Subcutaneous abdominal adipose tissue (tissue), 5 donors: ENCODE measurements at regions not wholly inside any gene's neighbourhood (a gene's known extent, or its start where the extent isn't known, plus 50 kb on each side); places are given as distances from the start of the nearest gene placed in this dataset.
A peak's percentile ranks its signal among the peaks of the same experiment; 100 is the strongest.

Experiments used
- H3K27ac ChIP-seq: one replicate; pipeline ENCODE4 v1.7.0; 2013; ENCODE audit warnings: low read depth, mild to moderate bottlenecking, inconsistent platforms, low read length, moderate library complexity
- H3K27me3 ChIP-seq, 5 donors: one replicate each; pipeline ENCODE4 v1.7.0; 2013; ENCODE audit warnings: low read length in 5 of 5, inconsistent platforms in 1 of 5; ENCODE audit not compliant: control insufficient read depth in 5 of 5, insufficient read depth in 4 of 5
- H3K36me3 ChIP-seq, 5 donors: one replicate each; pipeline ENCODE4 v1.7.0; 2013; ENCODE audit warnings: low read length in 5 of 5; ENCODE audit not compliant: control insufficient read depth in 5 of 5, insufficient read depth in 5 of 5
- H3K4me1 ChIP-seq, 5 donors: one replicate each; pipeline ENCODE4 v1.7.0; 2013; ENCODE audit warnings: low read length in 5 of 5, mild to moderate bottlenecking in 3 of 5, moderate library complexity in 1 of 5; ENCODE audit not compliant: control insufficient read depth in 5 of 5, insufficient read depth in 5 of 5
- H3K4me3 ChIP-seq, 5 donors: one replicate each; pipeline ENCODE4 v1.7.0; 2013; ENCODE audit warnings: low read length in 5 of 5, low read depth in 1 of 5
- H3K9ac ChIP-seq, 5 donors: one replicate each; pipeline ENCODE4 v1.7.0; 2013; ENCODE audit warnings: low read length in 5 of 5, mild to moderate bottlenecking in 4 of 5, moderate library complexity in 3 of 5
- H3K9me3 ChIP-seq, 5 donors: one replicate each; pipeline ENCODE4 v1.7.0; 2013; ENCODE audit warnings: low read length in 5 of 5; ENCODE audit not compliant: control insufficient read depth in 5 of 5
- donor health status: healthy.
- donor health status: healthy.
- donor health status: healthy.
- donor health status: healthy.
- donor health status: healthy.

- Histone ChIP-seq H3K27me3 (no peaks in the 10 kb centered on the region), H3K9me3 (no peaks in the 10 kb centered on the region), H3K27ac (no peak overlapping the region)
These were observed 498.0 kb downstream of the NR2F1-AS1 start for GRCh38 chr5:93082981-93083380.

GRCh38 chr5:93079046-93079445 lies 502.0 kb downstream of the NR2F1-AS1 start:
- H3K27me3 ChIP-seq = no peaks in the 10 kb centered on the region
- peaks cover 0 to 12% (median 10%) of the 10 kb centered on the region in 5 donors for H3K4me1 ChIP-seq
- H3K9ac ChIP-seq = no peak overlapping the region
- no peak overlapping the region for H3K4me3 ChIP-seq
- H3K27ac ChIP-seq = peak overlapping the region; percentile 67
- no peaks in the 10 kb centered on the region for H3K9me3 ChIP-seq
- no peaks in the 10 kb centered on the region for H3K36me3 ChIP-seq

More at GRCh38 chr5:93082981-93083380, 498.0 kb downstream of the NR2F1-AS1 start:
- Histone ChIP-seq H3K4me1 (peaks cover 0 to 12% (median 9%) of the 10 kb centered on the region in 5 donors), H3K4me3 (no peak overlapping the region), H3K9ac (no peak overlapping the region), H3K36me3 (no peaks in the 10 kb centered on the region)

GRCh38 chr5:93078082-93079038 lies 502.7 kb downstream of the NR2F1-AS1 start:
- H3K27ac ChIP-seq = peak overlapping the region; percentile 67
- peak overlapping the region in 1 of 5 donors; percentile 16 for H3K4me3 ChIP-seq
- H3K36me3 ChIP-seq = no peaks in the 10 kb centered on the region
- no peaks in the 10 kb centered on the region for H3K27me3 ChIP-seq
- no peaks in the 10 kb centered on the region for H3K9me3 ChIP-seq
- no peak overlapping the region for H3K9ac ChIP-seq
- peaks cover 0 to 12% (median 10%) of the 10 kb centered on the region in 5 donors for H3K4me1 ChIP-seq

- peaks cover 0 to 12% (median 10%) of the 10 kb centered on the region in 5 donors for H3K4me1 ChIP-seq
- no peaks in the 10 kb centered on the region for H3K9me3 ChIP-seq
- no peak overlapping the region for H3K9ac ChIP-seq
- H3K4me3 ChIP-seq = no peak overlapping the region
- no peaks in the 10 kb centered on the region for H3K36me3 ChIP-seq
- H3K27me3 ChIP-seq = no peaks in the 10 kb centered on the region
- H3K27ac ChIP-seq = no peak overlapping the region
These were observed 504.5 kb downstream of the NR2F1-AS1 start for GRCh38 chr5:93076566-93076965.

- Histone ChIP-seq H3K4me1 (peaks cover 0 to 12% (median 10%) of the 10 kb centered on the region in 5 donors), H3K9me3 (no peaks in the 10 kb centered on the region), H3K27ac (no peak overlapping the region), H3K36me3 (no peaks in the 10 kb centered on the region), H3K4me3 (no peak overlapping the region), H3K27me3 (no peaks in the 10 kb centered on the region), H3K9ac (no peak overlapping the region)
These were observed 504.9 kb downstream of the NR2F1-AS1 start for GRCh38 chr5:93076096-93076495.

DNA sequence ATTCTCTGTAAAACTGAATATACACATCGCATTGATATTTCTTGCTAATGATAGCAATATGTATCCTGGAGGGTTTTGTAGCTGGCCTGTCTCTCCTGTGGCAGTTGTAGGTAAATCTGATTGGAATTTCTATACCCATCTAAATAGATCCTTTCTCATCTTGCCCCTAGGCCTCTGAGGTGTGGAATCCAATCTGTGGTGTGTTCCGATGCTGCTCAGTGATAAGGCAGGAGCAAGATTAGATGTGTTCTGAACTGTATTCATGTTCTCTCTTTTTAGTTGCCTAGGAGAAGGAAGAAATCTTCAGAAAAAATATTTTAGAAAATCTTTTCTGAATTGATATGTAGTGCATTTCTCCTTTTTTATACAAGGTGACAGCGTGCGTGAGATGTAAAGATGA lies 507.5 kb downstream of the NR2F1-AS1 start:
- Histone ChIP-seq H3K9me3 (no peaks in the 10 kb centered on the region), H3K36me3 (no peaks in the 10 kb centered on the region), H3K27ac (no peak overlapping the region), H3K27me3 (no peaks in the 10 kb centered on the region), H3K9ac (no peak overlapping the region), H3K4me1 (peaks cover 0 to 5% (median 3%) of the 10 kb centered on the region in 5 donors), H3K4me3 (no peak overlapping the region)

- H3K27ac ChIP-seq = no peak overlapping the region
- H3K36me3 ChIP-seq = no peaks in the 10 kb centered on the region
- no peak overlapping the region for H3K4me3 ChIP-seq
- H3K27me3 ChIP-seq = no peaks in the 10 kb centered on the region
- H3K9me3 ChIP-seq = no peaks in the 10 kb centered on the region
- H3K4me1 ChIP-seq = peaks cover 0 to under 1% (median 0%) of the 10 kb centered on the region in 5 donors
- H3K9ac ChIP-seq = no peak overlapping the region
These were observed 508.1 kb downstream of the NR2F1-AS1 start for GRCh38 chr5:93072831-93073459.

- Histone ChIP-seq H3K9ac (no peak overlapping the region), H3K27me3 (no peaks in the 10 kb centered on the region), H3K36me3 (no peaks in the 10 kb centered on the region), H3K27ac (no peak overlapping the region), H3K4me1 (no peaks in the 10 kb centered on the region), H3K4me3 (no peak overlapping the region), H3K9me3 (no peaks in the 10 kb centered on the region)
These were observed 509.3 kb downstream of the NR2F1-AS1 start for GRCh38 chr5:93071710-93072109.

DNA sequence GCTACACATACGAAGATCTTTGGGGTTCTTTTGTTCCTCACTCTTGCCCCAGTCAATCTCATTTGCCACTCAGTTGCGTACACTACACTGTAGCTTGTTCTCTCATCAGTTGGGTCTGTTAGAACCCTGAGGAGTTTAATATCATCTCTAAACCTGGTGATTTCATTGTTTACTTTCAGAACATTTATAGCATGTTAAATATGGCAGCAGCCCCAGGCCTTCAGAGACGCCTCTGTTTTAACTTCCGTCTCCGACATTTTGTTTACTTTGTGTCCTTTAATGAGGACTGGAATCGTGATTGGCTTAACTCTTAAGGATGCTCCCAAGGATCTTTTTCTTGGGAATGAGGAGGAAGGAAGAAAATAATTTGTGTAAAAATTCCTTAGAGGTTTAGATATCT lies 510.1 kb downstream of the NR2F1-AS1 start:
- Histone ChIP-seq H3K9me3 (no peaks in the 10 kb centered on the region), H3K27ac (no peak overlapping the region), H3K4me1 (no peaks in the 10 kb centered on the region), H3K27me3 (no peaks in the 10 kb centered on the region), H3K4me3 (no peak overlapping the region), H3K36me3 (no peaks in the 10 kb centered on the region), H3K9ac (no peak overlapping the region)

DNA sequence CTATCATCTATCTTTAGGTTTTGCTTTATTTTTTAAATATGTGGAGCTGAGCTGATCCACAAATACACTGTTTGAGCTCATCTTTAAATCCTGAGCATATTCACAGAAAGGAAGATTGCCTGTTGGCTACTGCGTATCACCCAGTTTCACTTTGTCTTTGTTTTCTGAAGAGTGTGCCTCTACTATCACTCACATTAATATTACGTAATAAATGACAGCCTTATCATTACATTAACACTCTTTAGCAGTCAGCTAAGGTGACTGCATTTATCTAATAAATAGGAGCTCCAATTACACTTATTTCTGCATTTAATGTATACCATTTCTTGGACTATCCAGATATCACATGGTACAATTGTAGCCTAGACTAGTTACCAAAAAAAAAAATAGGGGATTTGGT lies 511.7 kb downstream of the NR2F1-AS1 start:
- Histone ChIP-seq H3K4me3 (no peak overlapping the region), H3K9ac (no peak overlapping the region)

More for the DNA sequence above, 511.7 kb downstream of the NR2F1-AS1 start:
- Histone ChIP-seq H3K27ac (no peak overlapping the region), H3K27me3 (no peaks in the 10 kb centered on the region), H3K4me1 (no peaks in the 10 kb centered on the region), H3K36me3 (no peaks in the 10 kb centered on the region), H3K9me3 (no peaks in the 10 kb centered on the region)
